Retinal pigment epithelial cell (primary cell): ENCODE measurements at regions not wholly inside any gene's neighbourhood (a gene's known extent, or its start where the extent isn't known, plus 50 kb on each side); places are given as distances from the start of the nearest gene placed in this dataset.

Experiments used
- DNase-seq: peaks from one replicate; pipeline ENCODE4 v3.0.0-alpha.2; 2010; ENCODE audit warnings: low read depth
- H3K4me3 ChIP-seq: 2 replicates; pipeline ENCODE4 v1.5.1; 2011; ENCODE audit warnings: mild to moderate bottlenecking, low read length, control low read depth, moderate library complexity
- TF ChIP-seq, protein P1 (sequence below): conservative IDR thresholded peaks from 2 replicates; pipeline ENCODE4 v1.5.1; 2011; ENCODE audit warnings: low read depth, low read length, control low read depth, inconsistent platforms

DNA sequence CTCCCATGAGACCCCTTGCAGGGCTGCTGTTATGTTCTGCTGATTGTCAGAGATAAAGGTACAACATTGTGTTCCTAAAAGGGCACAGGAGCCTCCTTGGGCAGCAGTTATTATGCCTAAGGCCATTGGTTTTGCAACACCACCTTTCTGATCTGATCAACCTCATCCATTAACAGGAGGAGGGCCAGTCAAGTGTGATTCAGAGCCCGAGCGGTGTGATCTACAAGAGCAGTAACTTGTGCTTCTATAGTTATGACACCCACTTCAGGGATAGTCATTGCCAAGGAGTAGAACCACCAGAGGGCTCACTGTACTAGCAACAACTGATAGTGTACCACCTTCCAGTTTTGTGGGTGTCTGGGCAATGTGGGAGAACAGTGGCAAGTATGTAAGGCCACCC, 1457.9 kb upstream of the CADM2 start:
- TF ChIP-seq, protein P1, sequence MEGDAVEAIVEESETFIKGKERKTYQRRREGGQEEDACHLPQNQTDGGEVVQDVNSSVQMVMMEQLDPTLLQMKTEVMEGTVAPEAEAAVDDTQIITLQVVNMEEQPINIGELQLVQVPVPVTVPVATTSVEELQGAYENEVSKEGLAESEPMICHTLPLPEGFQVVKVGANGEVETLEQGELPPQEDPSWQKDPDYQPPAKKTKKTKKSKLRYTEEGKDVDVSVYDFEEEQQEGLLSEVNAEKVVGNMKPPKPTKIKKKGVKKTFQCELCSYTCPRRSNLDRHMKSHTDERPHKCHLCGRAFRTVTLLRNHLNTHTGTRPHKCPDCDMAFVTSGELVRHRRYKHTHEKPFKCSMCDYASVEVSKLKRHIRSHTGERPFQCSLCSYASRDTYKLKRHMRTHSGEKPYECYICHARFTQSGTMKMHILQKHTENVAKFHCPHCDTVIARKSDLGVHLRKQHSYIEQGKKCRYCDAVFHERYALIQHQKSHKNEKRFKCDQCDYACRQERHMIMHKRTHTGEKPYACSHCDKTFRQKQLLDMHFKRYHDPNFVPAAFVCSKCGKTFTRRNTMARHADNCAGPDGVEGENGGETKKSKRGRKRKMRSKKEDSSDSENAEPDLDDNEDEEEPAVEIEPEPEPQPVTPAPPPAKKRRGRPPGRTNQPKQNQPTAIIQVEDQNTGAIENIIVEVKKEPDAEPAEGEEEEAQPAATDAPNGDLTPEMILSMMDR: no peak
- DNase-seq: no peak
- no peak overlapping the region for H3K4me3 ChIP-seq

DNA sequence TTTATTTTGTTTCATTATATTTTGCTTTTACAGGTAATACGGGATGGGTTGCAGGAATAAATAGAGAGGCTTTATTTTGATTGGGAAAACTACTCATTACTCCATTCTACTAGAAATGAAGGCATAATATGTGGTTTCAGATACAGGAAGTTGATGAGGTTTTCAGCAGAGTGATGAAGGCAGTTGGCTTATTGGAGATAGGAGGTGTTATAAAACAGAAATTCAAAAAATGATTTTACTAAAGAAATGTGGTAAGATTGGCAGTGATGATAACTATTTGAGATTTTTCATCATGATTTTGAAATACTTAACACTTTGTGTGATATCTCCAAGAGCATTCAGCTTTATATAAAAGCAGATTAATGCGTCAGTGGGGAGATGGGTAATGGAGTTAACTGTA, 1445.7 kb upstream of the CADM2 start:
- no peak overlapping the region for H3K4me3 ChIP-seq
- TF ChIP-seq, protein P1: no peak
- DNase-seq: no peak

DNA sequence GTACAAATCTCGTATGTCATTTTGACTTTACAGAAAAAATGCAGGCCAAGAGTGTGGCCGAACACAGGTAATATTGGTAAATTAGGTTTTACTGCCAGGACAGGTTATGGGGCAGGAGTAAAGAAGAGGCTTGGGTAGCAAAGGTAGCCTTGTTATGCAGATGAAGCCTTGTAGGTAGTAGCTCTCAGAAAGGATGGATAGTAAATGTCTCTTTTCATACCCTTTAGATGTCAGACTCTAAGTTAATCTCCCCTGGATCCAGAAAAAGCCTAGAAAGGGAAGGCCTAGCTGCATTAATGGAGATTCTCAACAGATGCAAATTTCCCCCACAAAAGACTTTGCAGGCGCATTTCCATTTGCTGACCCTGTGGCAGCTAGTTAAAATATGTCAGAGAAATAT, 1445.1 kb upstream of the CADM2 start:
- TF ChIP-seq, protein P1: no peak
- H3K4me3 ChIP-seq: no peak overlapping the region
- DNase-seq: no peak

DNA sequence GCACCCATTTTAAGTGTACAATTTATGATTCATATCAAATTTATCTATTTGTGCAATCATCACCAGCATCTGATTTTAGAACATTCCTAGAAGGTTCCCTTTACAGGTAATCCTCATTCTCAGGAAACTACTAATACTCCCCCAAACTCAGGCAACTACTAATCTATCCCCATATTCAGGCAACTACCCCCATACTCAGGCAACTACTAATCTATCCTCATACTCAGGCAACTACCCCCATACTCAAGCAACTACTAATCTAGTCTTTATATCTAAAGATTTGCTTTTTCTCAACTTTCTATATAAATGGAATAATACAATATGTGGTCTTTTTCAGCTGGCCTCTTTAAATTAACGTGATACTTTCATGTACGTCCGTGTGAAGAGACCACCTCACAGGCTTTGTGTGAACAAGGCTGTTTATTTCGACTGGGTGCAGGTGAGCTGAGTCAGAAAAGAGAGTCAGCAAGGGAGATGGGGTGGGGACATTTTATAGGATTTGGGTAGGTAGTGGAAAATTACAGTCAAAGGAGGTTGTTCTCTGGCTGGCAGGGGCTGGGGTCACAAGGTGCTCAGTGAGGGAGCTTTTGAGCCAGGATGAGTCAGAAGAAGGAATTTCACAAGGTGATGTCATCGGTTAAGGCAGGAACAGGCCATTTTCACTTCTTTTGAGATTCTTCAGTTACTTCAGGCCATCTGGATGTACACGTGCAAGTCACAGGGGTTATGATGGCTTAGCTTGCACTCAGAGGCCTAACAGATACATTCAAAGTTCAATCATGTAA, 1444.5 kb upstream of the CADM2 start:
- DNase-seq: peak; percentile 61
- H3K4me3 ChIP-seq: no peak overlapping the region
- TF ChIP-seq, protein P1: no peak

DNA sequence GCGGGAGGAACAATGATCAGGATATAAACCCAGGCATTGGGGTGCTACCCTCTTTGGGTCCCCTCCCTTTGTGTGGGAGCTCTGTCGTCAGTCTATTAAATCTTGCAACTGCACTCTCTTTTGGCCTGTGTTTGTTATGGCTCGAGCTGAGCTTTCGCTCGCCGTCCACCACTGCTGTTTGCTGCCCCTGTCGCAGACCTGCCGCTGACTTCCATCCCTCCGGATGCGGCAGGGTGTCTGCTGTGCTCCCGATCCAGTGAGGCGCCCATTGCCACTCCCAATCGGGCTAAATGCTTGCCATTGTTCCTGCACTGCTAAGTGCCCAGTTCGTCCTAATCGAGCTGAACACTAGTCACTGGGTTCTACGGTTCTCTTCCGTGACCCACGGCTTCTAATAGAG, 1443.7 kb upstream of the CADM2 start:
- H3K4me3 ChIP-seq: no peak overlapping the region
- no peak for DNase-seq
- TF ChIP-seq, protein P1: no peak

DNA sequence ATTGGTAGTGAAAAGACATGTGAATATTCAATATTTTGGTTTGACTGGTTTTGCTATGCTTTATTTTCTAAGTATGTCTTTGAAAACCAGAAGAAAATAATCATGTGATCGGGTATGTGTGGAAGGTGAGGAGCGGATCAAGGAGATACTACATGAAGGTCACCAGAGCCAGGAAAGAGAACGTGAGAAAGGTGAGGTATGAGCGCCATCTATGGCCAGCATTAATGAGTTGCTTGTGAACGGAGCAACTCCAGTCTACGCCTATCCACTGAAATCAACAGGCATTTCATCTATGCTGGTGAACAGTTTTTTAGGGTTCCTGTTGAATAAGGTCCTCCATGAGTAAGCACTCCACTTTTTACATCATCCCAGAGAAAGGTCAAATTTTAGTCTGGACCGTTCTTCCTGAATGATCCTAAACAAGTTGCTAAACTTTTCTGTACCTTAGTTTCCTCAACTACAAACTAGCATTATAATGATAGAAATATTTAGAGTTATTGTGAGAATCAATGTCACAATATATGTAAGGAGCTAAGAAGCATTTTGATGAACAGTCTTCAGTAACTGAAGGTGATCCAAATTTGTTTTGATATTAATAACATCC, 1435.2 kb upstream of the CADM2 start:
- no peak overlapping the region for H3K4me3 ChIP-seq
- TF ChIP-seq, protein P1: peak; percentile 80
- peak; percentile 43 for DNase-seq

DNA sequence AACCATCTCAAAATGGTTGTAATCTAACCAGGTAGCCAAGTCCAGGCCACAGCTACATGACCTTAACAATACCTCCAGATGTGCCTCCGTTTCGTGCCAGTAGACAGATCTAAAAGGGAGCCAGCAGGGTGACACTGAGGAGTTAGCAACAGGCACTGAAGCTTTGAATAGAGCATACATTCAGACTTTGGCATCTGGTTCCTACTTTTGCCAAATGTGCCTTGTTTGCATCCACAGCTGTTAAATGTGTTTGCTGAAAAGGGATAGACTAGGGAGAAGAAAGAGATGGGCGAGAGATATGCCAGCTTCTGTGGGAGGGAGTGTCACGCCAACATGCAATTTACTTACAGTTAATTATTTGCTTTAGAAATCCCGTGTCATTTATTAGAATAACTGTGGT, 1433.9 kb upstream of the CADM2 start:
- no peak overlapping the region for H3K4me3 ChIP-seq
- TF ChIP-seq, protein P1: no peak
- DNase-seq: no peak
